ENCODE measurements at regions not wholly inside any gene's neighbourhood (a gene's known extent, or its start where the extent isn't known, plus 50 kb on each side); places are given as distances from the start of the nearest gene placed in this dataset.

GRCh38 chrX:68930542-68931317 is 101.9 kb downstream of the EFNB1 start:
- Histone ChIP-seq H3K4me1 (ENCODE audit: control insufficient read depth, extremely low read depth, insufficient read depth, low read length) (no peaks in the 10 kb centered on the region), H4K20me1 (ENCODE audit: control insufficient read depth, extremely low read depth, insufficient read depth, low read length) (no peaks in the 10 kb centered on the region), H3K9me3 (ENCODE audit: control insufficient read depth, insufficient read depth, low read depth, low read length) (no peaks in the 10 kb centered on the region), H3K4me2 (ENCODE audit: extremely low read depth, insufficient read depth, low read length) (no peak overlapping the region), H3K27me3 (ENCODE audit: control insufficient read depth, insufficient read depth, low read length) (no peaks in the 10 kb centered on the region), H3K4me3 (replicated peaks in 1 of 4; ENCODE audit: control extremely low read depth in 1 of 4, insufficient read depth in 1 of 4, low read depth in 3 of 4, low read length in 4 of 4) (no peak overlapping the region), H3K79me2 (ENCODE audit: control insufficient read depth, insufficient read depth, low read length) (no peaks in the 10 kb centered on the region), H3K36me3 (ENCODE audit: control insufficient read depth, insufficient read depth, low read length) (no peaks in the 10 kb centered on the region), H3K27ac (ENCODE audit: insufficient read depth, low read length) (no peak overlapping the region), H2AFZ (ENCODE audit: low read length) (no peak overlapping the region), H3K9ac (ENCODE audit: insufficient read depth, low read length) (no peak overlapping the region)
- TF ChIP-seq CTCF (conservative IDR thresholded peaks at IDR 0.05 in 1 of 2, IDR thresholded peaks at IDR 0.05 in 1 of 2; ENCODE audit: low read depth in 1 of 2, low read length in 2 of 2) = no peak
- no peak for TF ChIP-seq EZH2 (IDR thresholded peaks at IDR 0.05; ENCODE audit: low read length, missing control alignments)
- DNase-seq (ENCODE audit: low read depth in 2 of 2) = peak in 1 of 2 donors; percentile 64

GRCh38 chrX:68929332-68930150 is 100.7 kb downstream of the EFNB1 start:
- Histone ChIP-seq H3K4me3 (replicated peaks in 1 of 4; ENCODE audit: control extremely low read depth in 1 of 4, insufficient read depth in 1 of 4, low read depth in 3 of 4, low read length in 4 of 4) (no peak overlapping the region), H3K9ac (ENCODE audit: insufficient read depth, low read length) (no peak overlapping the region), H3K27me3 (ENCODE audit: control insufficient read depth, insufficient read depth, low read length) (no peaks in the 10 kb centered on the region), H3K27ac (ENCODE audit: insufficient read depth, low read length) (no peak overlapping the region), H4K20me1 (ENCODE audit: control insufficient read depth, extremely low read depth, insufficient read depth, low read length) (no peaks in the 10 kb centered on the region), H2AFZ (ENCODE audit: low read length) (no peak overlapping the region), H3K36me3 (ENCODE audit: control insufficient read depth, insufficient read depth, low read length) (no peaks in the 10 kb centered on the region), H3K4me2 (ENCODE audit: extremely low read depth, insufficient read depth, low read length) (no peak overlapping the region), H3K4me1 (ENCODE audit: control insufficient read depth, extremely low read depth, insufficient read depth, low read length) (no peaks in the 10 kb centered on the region), H3K9me3 (ENCODE audit: control insufficient read depth, insufficient read depth, low read depth, low read length) (no peaks in the 10 kb centered on the region), H3K79me2 (ENCODE audit: control insufficient read depth, insufficient read depth, low read length) (no peaks in the 10 kb centered on the region)
- no peak for TF ChIP-seq CTCF (conservative IDR thresholded peaks at IDR 0.05 in 1 of 2, IDR thresholded peaks at IDR 0.05 in 1 of 2; ENCODE audit: low read depth in 1 of 2, low read length in 2 of 2)
- TF ChIP-seq EZH2 (IDR thresholded peaks at IDR 0.05; ENCODE audit: low read length, missing control alignments) = no peak
- DNase-seq (ENCODE audit: low read depth in 2 of 2) = peak; percentile 75 to 86

GRCh38 chrX:68928401-68928800 is 99.6 kb downstream of the EFNB1 start:
- DNase-seq (ENCODE audit: low read depth in 2 of 2) = no peak
- Histone ChIP-seq H3K4me2 (ENCODE audit: extremely low read depth, insufficient read depth, low read length) (no peak overlapping the region), H3K36me3 (ENCODE audit: control insufficient read depth, insufficient read depth, low read length) (no peaks in the 10 kb centered on the region), H4K20me1 (ENCODE audit: control insufficient read depth, extremely low read depth, insufficient read depth, low read length) (no peaks in the 10 kb centered on the region), H3K27me3 (ENCODE audit: control insufficient read depth, insufficient read depth, low read length) (no peaks in the 10 kb centered on the region), H3K79me2 (ENCODE audit: control insufficient read depth, insufficient read depth, low read length) (no peaks in the 10 kb centered on the region), H3K27ac (ENCODE audit: insufficient read depth, low read length) (no peak overlapping the region), H3K9me3 (ENCODE audit: control insufficient read depth, insufficient read depth, low read depth, low read length) (no peaks in the 10 kb centered on the region), H2AFZ (ENCODE audit: low read length) (no peak overlapping the region), H3K4me3 (replicated peaks in 1 of 4; ENCODE audit: control extremely low read depth in 1 of 4, insufficient read depth in 1 of 4, low read depth in 3 of 4, low read length in 4 of 4) (no peak overlapping the region), H3K9ac (ENCODE audit: insufficient read depth, low read length) (no peak overlapping the region), H3K4me1 (ENCODE audit: control insufficient read depth, extremely low read depth, insufficient read depth, low read length) (no peaks in the 10 kb centered on the region)
- TF ChIP-seq CTCF (conservative IDR thresholded peaks at IDR 0.05 in 1 of 2, IDR thresholded peaks at IDR 0.05 in 1 of 2; ENCODE audit: low read depth in 1 of 2, low read length in 2 of 2) (no peak), EZH2 (IDR thresholded peaks at IDR 0.05; ENCODE audit: low read length, missing control alignments) (no peak)
